ENCODE measurements at regions not wholly inside any gene's neighbourhood (a gene's known extent, or its start where the extent isn't known, plus 50 kb on each side); places are given as distances from the start of the nearest gene placed in this dataset.

- H3K27me3 ChIP-seq, result peaks cover 0 to 15% (median 0%) of the 10 kb centered on the region in 3 donors
- no peak overlapping the region for H3K27ac ChIP-seq
- H3K9me3 ChIP-seq, result no peaks in the 10 kb centered on the region
- peaks cover 0 to 9% (median 2%) of the 10 kb centered on the region in 4 donors for H3K4me1 ChIP-seq
- H3K36me3 ChIP-seq, result no peaks in the 10 kb centered on the region
- 94 to 96% (median 95%) methylated on average over 7 of the region's 7 CpGs for WGBS, 5 donors
- H3K4me3 ChIP-seq, result no peak overlapping the region
- no peak for TF ChIP-seq POLR2A (IDR thresholded peaks at IDR 0.05)
- TF ChIP-seq, protein P1, sequence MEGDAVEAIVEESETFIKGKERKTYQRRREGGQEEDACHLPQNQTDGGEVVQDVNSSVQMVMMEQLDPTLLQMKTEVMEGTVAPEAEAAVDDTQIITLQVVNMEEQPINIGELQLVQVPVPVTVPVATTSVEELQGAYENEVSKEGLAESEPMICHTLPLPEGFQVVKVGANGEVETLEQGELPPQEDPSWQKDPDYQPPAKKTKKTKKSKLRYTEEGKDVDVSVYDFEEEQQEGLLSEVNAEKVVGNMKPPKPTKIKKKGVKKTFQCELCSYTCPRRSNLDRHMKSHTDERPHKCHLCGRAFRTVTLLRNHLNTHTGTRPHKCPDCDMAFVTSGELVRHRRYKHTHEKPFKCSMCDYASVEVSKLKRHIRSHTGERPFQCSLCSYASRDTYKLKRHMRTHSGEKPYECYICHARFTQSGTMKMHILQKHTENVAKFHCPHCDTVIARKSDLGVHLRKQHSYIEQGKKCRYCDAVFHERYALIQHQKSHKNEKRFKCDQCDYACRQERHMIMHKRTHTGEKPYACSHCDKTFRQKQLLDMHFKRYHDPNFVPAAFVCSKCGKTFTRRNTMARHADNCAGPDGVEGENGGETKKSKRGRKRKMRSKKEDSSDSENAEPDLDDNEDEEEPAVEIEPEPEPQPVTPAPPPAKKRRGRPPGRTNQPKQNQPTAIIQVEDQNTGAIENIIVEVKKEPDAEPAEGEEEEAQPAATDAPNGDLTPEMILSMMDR (IDR thresholded peaks at IDR 0.05), result no peak
- no peak for TF ChIP-seq EP300 (IDR thresholded peaks at IDR 0.05)
- no peak for TF ChIP-seq POLR2AphosphoS5 (IDR thresholded peaks at IDR 0.05)
- intact Hi-C loops (cut with DNase I; ENCODE audit: low total_unique reads), result no loop called here
- DNase-seq, result no peak
These were observed 109.6 kb downstream of the WDR11 start for GRCh38 chr10:120960725-120961124.

DNA sequence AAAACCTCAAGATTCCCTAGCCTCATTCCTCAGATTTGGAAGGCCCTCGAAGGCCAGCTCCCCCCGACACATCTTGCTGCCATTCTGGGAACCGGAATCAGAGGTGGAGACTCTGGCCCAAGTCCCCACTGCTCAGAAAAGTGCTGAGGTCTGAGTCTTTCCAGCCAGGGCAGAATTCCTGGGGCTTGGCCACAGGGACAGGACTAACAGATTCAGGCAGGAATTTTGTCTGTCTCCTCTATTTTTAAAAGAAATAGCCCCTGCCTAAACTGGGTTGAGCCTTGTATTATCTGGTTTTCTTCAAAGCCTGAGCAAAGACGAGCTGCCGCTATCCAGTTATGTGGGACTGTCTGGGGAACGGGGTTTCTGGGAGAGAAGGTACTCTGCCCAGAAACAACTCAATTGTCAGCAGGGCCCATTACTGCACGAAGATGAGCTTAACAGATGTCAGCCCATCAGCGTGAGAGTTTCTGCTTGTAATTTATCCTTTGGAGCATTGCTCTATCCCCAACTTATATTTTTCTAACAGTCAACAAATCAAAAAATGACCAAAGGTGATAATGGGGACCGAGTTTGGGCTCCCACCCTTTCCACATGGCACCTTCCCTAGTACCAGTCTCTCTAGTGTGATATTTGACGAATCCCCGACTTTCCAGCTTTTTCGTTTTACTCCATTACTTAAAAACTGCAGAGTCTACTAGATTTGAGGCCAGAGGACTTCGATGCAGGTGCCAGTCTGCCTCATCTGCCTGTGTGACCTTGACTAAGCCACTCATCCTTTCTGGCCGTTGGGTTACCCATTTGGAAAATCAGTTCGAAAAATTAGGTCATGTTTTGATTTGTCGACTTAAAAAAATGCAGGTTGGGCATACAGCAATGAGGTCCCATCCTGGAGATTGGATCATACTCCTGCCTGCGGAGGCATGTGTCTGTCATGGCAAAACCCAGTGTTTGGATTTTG, 110.9 kb downstream of the WDR11 start:
- no peak for DNase-seq
- Histone ChIP-seq H3K27ac (no peak overlapping the region), H3K27me3 (peaks cover 0 to 15% (median 0%) of the 10 kb centered on the region in 3 donors), H3K4me3 (no peak overlapping the region), H3K4me1 (peaks cover 0 to 9% (median 2%) of the 10 kb centered on the region in 4 donors), H3K9me3 (no peaks in the 10 kb centered on the region), H3K36me3 (no peaks in the 10 kb centered on the region)
- 83 to 92% (median 85%) methylated on average over 17 of the region's 17 CpGs for WGBS, 5 donors
- TF ChIP-seq, protein P1 (IDR thresholded peaks at IDR 0.05), result no peak
- TF ChIP-seq POLR2AphosphoS5 (IDR thresholded peaks at IDR 0.05) (no peak), POLR2A (IDR thresholded peaks at IDR 0.05) (no peak), EP300 (IDR thresholded peaks at IDR 0.05) (no peak)
- intact Hi-C loops (cut with DNase I; ENCODE audit: low total_unique reads), result no loop called here

DNA sequence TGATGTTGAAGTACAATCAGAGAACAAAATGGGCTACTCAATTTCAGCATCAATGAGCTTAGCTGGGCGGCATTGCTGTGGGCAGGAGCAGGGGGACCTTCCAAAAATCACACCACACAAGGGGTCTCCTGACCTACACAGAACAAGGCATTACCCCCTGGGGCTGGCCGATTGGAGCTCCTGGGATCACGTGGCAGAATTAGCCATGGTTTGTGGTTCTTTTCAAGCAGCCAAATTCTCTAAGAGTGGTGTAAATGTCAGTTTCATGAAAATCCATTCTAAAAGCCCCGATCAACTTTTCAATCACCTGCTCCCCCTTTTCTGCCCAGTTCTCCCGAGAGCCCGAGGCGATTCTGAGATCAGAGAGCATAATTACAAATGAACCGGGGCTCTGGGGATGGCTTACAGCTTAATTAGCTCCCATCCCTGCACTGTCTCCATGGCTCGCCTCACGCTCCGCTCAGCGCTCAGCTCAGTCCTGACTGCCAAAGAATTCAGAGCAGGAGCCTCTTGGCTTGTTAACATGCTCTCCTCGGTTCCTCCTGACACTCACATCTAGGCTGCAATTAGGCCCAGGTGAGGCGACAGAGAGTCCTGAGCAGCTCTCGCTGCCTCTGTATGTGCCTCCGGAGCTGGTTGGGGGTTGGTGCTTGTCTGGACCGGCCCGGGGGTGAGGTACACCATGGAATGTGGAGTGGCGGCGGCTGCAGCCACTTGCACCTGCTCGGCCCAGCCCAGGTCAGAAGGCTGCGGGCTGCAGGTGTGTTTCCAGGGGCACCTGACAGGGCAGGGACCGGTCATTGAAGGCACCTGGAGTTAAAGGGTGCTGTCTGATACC, 111.8 kb downstream of the WDR11 start:
- Histone ChIP-seq H3K9me3 (no peaks in the 10 kb centered on the region), H3K4me3 (no peak overlapping the region), H3K27ac (no peak overlapping the region), H3K27me3 (peaks cover 0 to 21% (median 0%) of the 10 kb centered on the region in 3 donors), H3K36me3 (no peaks in the 10 kb centered on the region), H3K4me1 (peaks cover 0 to 9% (median 2%) of the 10 kb centered on the region in 4 donors)
- intact Hi-C loops (cut with DNase I; ENCODE audit: low total_unique reads), result no loop called here
- DNase-seq, result peak in 1 of 2 donors; percentile 74
- 39 to 57% (median 48%) methylated on average over 17 to 23 of the region's 23 CpGs for WGBS, 5 donors
- TF ChIP-seq POLR2A (IDR thresholded peaks at IDR 0.05) (no peak), POLR2AphosphoS5 (IDR thresholded peaks at IDR 0.05) (no peak), EP300 (IDR thresholded peaks at IDR 0.05) (no peak)
- TF ChIP-seq, protein P1 (IDR thresholded peaks at IDR 0.05), result no peak

DNA sequence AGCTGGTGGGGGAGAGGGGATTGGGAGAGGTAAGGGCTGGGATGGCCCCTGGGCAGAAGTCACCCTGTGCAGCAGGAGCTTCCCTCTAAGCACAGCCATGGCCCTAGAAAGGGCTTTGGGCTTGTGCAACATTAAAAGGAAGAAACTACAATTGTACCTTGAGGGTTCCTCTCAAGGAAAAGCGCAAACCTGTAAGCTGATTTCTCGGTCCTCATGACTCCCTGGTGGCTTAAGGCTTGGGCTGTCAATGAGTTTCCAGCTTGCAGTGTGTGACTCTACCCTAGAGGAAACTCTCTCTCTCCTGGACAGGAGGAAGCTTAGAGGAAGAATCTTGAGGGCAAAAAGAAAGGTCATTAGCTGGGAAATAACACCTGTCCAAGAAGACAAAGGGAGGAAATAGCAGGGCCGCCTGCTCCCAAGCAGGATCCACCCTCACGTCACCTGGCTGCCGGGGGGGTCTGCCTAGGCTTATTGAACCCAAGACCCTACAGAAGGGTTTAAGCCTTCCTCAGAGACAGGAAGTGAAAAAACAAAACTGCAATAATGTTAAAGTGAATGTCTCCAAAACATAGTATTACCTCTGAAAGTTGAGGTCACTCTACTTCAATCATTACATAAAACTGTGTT, 112.5 kb downstream of the WDR11 start:
- Histone ChIP-seq H3K4me3 (no peak overlapping the region), H3K27ac (no peak overlapping the region), H3K27me3 (peaks cover 0 to 26% (median 0%) of the 10 kb centered on the region in 3 donors), H3K4me1 (peaks cover 0 to 9% (median 2%) of the 10 kb centered on the region in 4 donors), H3K36me3 (no peaks in the 10 kb centered on the region), H3K9me3 (no peaks in the 10 kb centered on the region)
- intact Hi-C loops (cut with DNase I; ENCODE audit: low total_unique reads), result no loop called here
- DNase-seq, result no peak
- TF ChIP-seq, protein P1 (IDR thresholded peaks at IDR 0.05), result no peak
- TF ChIP-seq EP300 (IDR thresholded peaks at IDR 0.05) (no peak), POLR2AphosphoS5 (IDR thresholded peaks at IDR 0.05) (no peak), POLR2A (IDR thresholded peaks at IDR 0.05) (no peak)
- WGBS, 5 donors, result 68 to 80% (median 77%) methylated on average over 5 of the region's 5 CpGs

Data from stomach (tissue), 8 donors.